ENCODE measurements at regions not wholly inside any gene's neighbourhood (a gene's known extent, or its start where the extent isn't known, plus 50 kb on each side); places are given as distances from the start of the nearest gene placed in this dataset.

GRCh38 chr20:7822772-7823171 is 117.5 kb downstream of the HAO1 start:
- no peak for DNase-seq

DNA sequence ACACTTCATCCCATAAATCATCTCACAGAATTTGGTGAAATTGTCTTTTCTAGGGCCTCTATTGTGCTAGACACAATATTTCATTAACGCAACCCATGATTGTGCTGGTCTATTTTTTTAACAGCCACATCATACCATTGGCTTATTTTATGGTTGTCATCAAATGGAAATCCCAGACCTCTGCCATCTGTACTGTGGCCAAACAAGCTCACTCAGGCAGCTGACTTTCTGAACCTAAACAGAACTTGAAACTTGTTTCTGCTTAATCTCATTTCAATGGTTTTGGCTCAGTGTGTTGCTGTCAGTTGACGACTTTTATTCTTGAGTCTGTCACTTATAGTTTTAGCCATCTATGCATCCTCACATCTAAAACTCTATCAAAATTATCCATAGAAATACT is 111.8 kb downstream of the HAO1 start:
- no peak for DNase-seq

DNA sequence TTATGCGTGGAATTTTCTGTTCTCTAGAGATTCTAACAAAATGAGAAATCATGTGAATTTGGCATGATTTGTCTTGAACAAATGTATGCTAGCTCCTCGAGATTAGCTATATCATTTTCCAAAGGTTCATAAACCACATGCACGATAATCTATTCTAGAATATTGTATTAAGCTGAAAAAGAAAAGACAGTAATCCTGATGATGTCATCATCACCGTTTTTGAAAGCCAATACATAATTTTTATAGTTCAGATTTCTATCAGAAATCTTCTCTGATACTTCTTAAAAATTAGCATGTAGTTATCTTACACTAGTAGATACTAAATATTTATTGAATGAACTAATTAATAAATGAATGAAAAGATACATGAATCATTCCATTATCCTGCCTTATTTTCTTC is 111.2 kb downstream of the HAO1 start:
- no peak for DNase-seq

DNA sequence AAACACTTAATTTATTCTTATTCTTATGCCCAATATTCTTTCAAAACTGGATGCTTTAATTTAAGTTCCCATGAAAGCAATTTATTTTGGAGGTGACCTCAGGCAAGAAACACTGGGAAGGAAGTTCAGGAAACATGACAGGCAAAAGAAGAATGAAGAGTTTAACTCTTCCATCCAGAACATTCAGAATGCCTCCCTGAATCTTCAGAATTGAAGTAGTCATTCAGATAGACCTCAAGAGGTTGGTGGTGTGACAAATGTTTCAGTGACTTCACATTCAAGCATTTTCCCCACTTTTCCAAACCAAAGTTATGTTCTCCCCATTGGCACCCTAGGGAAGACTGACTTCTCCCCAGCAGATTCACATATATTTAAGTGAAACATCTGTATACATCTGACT is 110.5 kb downstream of the HAO1 start:
- no peak for DNase-seq

Measured in NCI-H82 (cell line).